Neuronal stem cell (in vitro differentiated cells): ENCODE measurements at regions not wholly inside any gene's neighbourhood (a gene's known extent, or its start where the extent isn't known, plus 50 kb on each side); places are given as distances from the start of the nearest gene placed in this dataset.

Experiments used
- DNase-seq: peaks from one replicate; pipeline ENCODE4 v3.0.0-alpha.2; 2013; ENCODE audit warnings: low spot score
- H2AFZ ChIP-seq: one replicate; pipeline ENCODE4 v1.6.1; 2013; ENCODE audit warnings: mild to moderate bottlenecking, low read length, inconsistent platforms
- H2AK5ac ChIP-seq: 2 replicates; pipeline ENCODE4 v1.6.1; 2013; ENCODE audit warnings: low read depth, mild to moderate bottlenecking, inconsistent platforms, low read length, moderate library complexity, mixed read lengths
- H2BK120ac ChIP-seq: 2 replicates; pipeline ENCODE4 v1.6.1; 2013; ENCODE audit warnings: low read depth, mild to moderate bottlenecking, inconsistent platforms, low read length, moderate library complexity, mixed read lengths
- H2BK12ac ChIP-seq: one replicate; pipeline ENCODE4 v1.6.1; 2013; ENCODE audit warnings: low read length, inconsistent platforms
- H2BK15ac ChIP-seq: 2 replicates; pipeline ENCODE4 v1.6.1; 2013; ENCODE audit warnings: mild to moderate bottlenecking, low read length, inconsistent platforms, mixed read lengths
- H2BK5ac ChIP-seq: one replicate; pipeline ENCODE4 v1.6.1; 2013; ENCODE audit warnings: inconsistent platforms, mild to moderate bottlenecking, low read length, moderate library complexity
- H3K14ac ChIP-seq: one replicate; pipeline ENCODE4 v1.6.1; 2013; ENCODE audit warnings: low read length, inconsistent platforms
- H3K18ac ChIP-seq: 2 replicates; pipeline ENCODE4 v1.6.1; 2013; ENCODE audit warnings: low read length, inconsistent platforms
- H3K23ac ChIP-seq: 2 replicates; pipeline ENCODE4 v1.6.1; 2013; ENCODE audit warnings: low read depth, mild to moderate bottlenecking, mixed read lengths, low read length, inconsistent platforms; ENCODE audit not compliant: poor library complexity
- H3K27ac ChIP-seq: replicated peaks from 3 replicates; pipeline ENCODE4 v1.5.1; 2013; ENCODE audit warnings: low read length, inconsistent platforms
- H3K27me3 ChIP-seq, 3 experiments: 2 replicates each; pipeline ENCODE4 v1.6.1; 2013; ENCODE audit warnings: low read length in 3 of 3, mild to moderate bottlenecking in 2 of 3, inconsistent platforms in 1 of 3, low read depth in 1 of 3, mixed read lengths in 1 of 3, moderate library complexity in 1 of 3; ENCODE audit not compliant: control insufficient read depth in 3 of 3, insufficient read depth in 3 of 3
- H3K36me3 ChIP-seq, 2 donors: replicated peaks in 1 of 2; 2 replicates each; pipeline ENCODE4 v1.6.1; 2013; ENCODE audit warnings: low read length in 2 of 2; ENCODE audit not compliant: control insufficient read depth in 2 of 2, insufficient read depth in 2 of 2
- H3K4ac ChIP-seq: 2 replicates; pipeline ENCODE4 v1.6.1; 2013; ENCODE audit warnings: inconsistent platforms, mild to moderate bottlenecking, low read length, moderate library complexity
- H3K4me1 ChIP-seq, 2 donors: 1 replicate in 1 of 2; 2 replicates in 1 of 2; pipeline ENCODE4 v1.6.1; 2013; ENCODE audit warnings: low read length in 2 of 2, low read depth in 1 of 2; ENCODE audit not compliant: control insufficient read depth in 2 of 2, insufficient read depth in 1 of 2
- H3K4me2 ChIP-seq: one replicate; pipeline ENCODE4 v1.6.1; 2013; ENCODE audit warnings: mild to moderate bottlenecking, low read length, inconsistent platforms; ENCODE audit not compliant: insufficient read depth, poor library complexity, severe bottlenecking
- H3K4me3 ChIP-seq, 2 donors: 2 replicates each; pipeline ENCODE4 v1.5.1; 2013; ENCODE audit warnings: low read length in 2 of 2, mild to moderate bottlenecking in 2 of 2, inconsistent platforms in 1 of 2, moderate library complexity in 1 of 2
- H3K79me1 ChIP-seq: one replicate; pipeline ENCODE4 v1.6.1; 2013; ENCODE audit warnings: low read depth, mild to moderate bottlenecking, inconsistent platforms, low read length, moderate library complexity
- H3K9ac ChIP-seq: one replicate; pipeline ENCODE4 v1.6.1; 2013; ENCODE audit warnings: mild to moderate bottlenecking, low read depth, low read length, inconsistent platforms; ENCODE audit not compliant: poor library complexity
- H3K9me3 ChIP-seq, 2 donors: replicated peaks in 1 of 2; 2 replicates each; pipeline versions ENCODE3 to v1.6.1; 2013; ENCODE audit warnings: low read length in 2 of 2, mild to moderate bottlenecking in 2 of 2, inconsistent platforms in 1 of 2, low read depth in 1 of 2, mixed read lengths in 1 of 2, moderate library complexity in 1 of 2; ENCODE audit not compliant: control insufficient read depth in 2 of 2, insufficient read depth in 1 of 2
- H4K8ac ChIP-seq: one replicate; pipeline ENCODE4 v1.6.1; 2013; ENCODE audit warnings: low read depth, mild to moderate bottlenecking, inconsistent platforms, low read length, moderate library complexity
- H4K91ac ChIP-seq: one replicate; pipeline ENCODE4 v1.6.1; 2013; ENCODE audit warnings: low read length, low read depth, mild to moderate bottlenecking, inconsistent platforms; ENCODE audit not compliant: poor library complexity
- WGBS, 2 donors: extraction: QIAGEN DNeasy Blood & Tissue Kit; methylation state at CpG; one replicate each; pipeline ENCODE4 v1.1.7; 2013; ENCODE audit warnings: missing lambda C conversion rate in 2 of 2, mixed read lengths in 1 of 2; ENCODE audit not compliant: insufficient read length in 2 of 2, insufficient replicate concordance in 1 of 2; ENCODE audit errors: extremely low coverage in 2 of 2; 5-methylcytosine and 5-hydroxymethylcytosine counted together

DNA sequence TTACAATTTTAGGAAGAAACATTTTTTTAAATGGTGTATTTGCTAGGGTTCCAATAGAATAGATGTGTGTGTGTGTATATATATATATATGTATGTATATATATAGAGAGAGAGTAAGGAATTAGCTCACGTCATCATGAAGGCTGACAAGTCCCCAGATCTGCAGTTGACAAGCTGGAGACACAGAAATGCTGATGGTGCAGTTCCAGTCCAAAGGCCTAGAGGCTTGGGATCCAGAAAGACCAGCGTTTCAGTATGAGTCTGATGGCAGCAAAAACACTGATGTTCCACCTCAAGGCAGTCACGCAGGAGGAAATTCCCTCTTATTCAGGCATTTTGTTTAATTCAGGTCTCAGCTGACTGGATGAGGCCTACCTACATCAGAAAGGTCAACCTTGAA lies 386.8 kb downstream of the PTH2R start:
- Histone ChIP-seq H2BK120ac (no peak overlapping the region), H3K27ac (no peak overlapping the region), H4K8ac (no peak overlapping the region), H3K4me1 (no peaks in the 10 kb centered on the region), H3K23ac (no peak overlapping the region), H3K4me2 (no peak overlapping the region), H3K79me1 (no peaks in the 10 kb centered on the region), H4K91ac (no peak overlapping the region), H3K27me3 (no peaks in the 10 kb centered on the region), H2BK12ac (no peak overlapping the region), H3K4ac (no peak overlapping the region), H2AK5ac (no peak overlapping the region), H3K36me3 (no peaks in the 10 kb centered on the region), H2BK5ac (no peak overlapping the region), H3K9ac (no peak overlapping the region), H2BK15ac (no peak overlapping the region), H3K14ac (no peak overlapping the region), H2AFZ (no peak overlapping the region), H3K18ac (no peak overlapping the region), H3K9me3 (no peaks in the 10 kb centered on the region), H3K4me3 (no peak overlapping the region)
- DNase-seq, result no peak
- no CpG with 5 or more reads among the region's 3 CpGs for WGBS, 2 donors

DNA sequence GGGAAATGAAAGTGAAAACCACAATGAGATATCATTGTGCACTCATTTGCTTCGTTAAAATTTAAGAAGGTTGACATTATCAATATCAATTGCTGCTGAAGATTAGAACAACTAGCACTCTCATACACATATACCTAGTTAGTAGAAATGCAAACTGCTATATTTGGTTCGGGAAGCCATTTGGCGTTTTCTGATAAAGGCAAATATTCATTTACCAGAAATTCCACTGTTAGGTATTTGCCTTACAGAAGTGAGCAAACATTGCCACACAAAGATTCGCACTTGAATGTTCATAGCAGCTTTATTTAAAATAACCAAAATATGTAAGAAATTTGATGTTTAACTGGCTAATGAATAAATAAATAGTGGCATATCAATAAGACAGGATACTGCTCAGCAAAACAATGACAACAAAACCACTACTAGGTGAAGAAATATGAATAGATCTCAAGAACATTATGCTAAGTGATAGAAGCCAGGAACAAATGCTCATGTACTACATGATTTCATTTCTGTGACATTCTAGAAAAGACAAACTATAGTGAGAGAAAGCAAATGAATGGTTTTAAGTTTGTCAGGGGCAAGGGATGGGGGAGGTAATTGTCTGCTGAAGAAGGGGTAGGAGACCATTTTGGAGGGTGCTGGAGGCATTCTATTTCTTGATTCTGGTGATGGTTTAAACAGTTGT lies 387.8 kb downstream of the PTH2R start:
- Histone ChIP-seq H3K27ac (no peak overlapping the region), H3K23ac (no peak overlapping the region), H3K79me1 (no peaks in the 10 kb centered on the region), H4K8ac (no peak overlapping the region), H3K9ac (no peak overlapping the region), H2BK120ac (no peak overlapping the region), H3K14ac (no peak overlapping the region), H3K27me3 (no peaks in the 10 kb centered on the region), H2BK15ac (no peak overlapping the region), H3K9me3 (no peaks in the 10 kb centered on the region), H3K4me1 (peaks cover 0 to 2% of the 10 kb centered on the region in 2 donors), H2BK5ac (no peak overlapping the region), H3K36me3 (no peaks in the 10 kb centered on the region), H3K4me2 (no peak overlapping the region), H2AK5ac (no peak overlapping the region), H3K4ac (no peak overlapping the region), H3K4me3 (no peak overlapping the region), H2BK12ac (no peak overlapping the region), H4K91ac (no peak overlapping the region), H3K18ac (no peak overlapping the region), H2AFZ (no peak overlapping the region)
- no peak for DNase-seq
- WGBS, 2 donors, result no CpG with 5 or more reads among the region's 4 CpGs

DNA sequence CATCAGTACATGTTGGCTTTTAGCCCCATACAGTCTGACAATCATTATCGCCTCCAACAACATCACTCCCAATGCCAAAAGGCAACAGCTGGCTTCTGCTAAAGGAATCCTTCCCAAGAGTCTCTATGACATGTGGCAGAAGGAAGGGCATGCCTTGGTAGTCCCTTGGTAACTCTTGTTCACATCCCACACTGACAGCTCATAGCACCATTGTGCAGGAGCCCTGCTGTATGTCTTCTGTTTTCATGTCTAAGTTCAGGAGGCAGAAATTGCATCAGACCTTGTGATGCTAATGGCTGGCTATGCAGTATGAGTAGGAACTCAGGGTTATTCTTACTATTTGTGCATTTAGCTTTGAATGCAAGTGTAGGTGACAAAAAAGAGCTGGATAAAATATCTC lies 392.1 kb downstream of the PTH2R start:
- Histone ChIP-seq H3K9ac (no peak overlapping the region), H2BK5ac (no peak overlapping the region), H3K14ac (no peak overlapping the region), H3K4me2 (no peak overlapping the region), H3K4me1 (peaks cover 0 to 2% of the 10 kb centered on the region in 2 donors), H2BK120ac (no peak overlapping the region), H2AK5ac (no peak overlapping the region), H3K79me1 (no peaks in the 10 kb centered on the region), H3K9me3 (no peaks in the 10 kb centered on the region), H3K27ac (no peak overlapping the region), H3K18ac (no peak overlapping the region), H3K27me3 (no peaks in the 10 kb centered on the region), H3K4ac (no peak overlapping the region), H4K91ac (no peak overlapping the region), H2BK15ac (no peak overlapping the region), H3K4me3 (no peak overlapping the region), H2BK12ac (no peak overlapping the region), H2AFZ (peak overlapping the region; percentile 7), H3K23ac (no peak overlapping the region), H3K36me3 (no peaks in the 10 kb centered on the region), H4K8ac (no peak overlapping the region)
- no CpG with 5 or more reads among the region's 1 CpG for WGBS, 2 donors
- DNase-seq, result no peak

GRCh38 chr2:208799397-208799796 lies 392.8 kb downstream of the PTH2R start:
- no peak overlapping the region for H2BK120ac ChIP-seq
- no peak overlapping the region for H4K8ac ChIP-seq
- no peak overlapping the region for H4K91ac ChIP-seq
- no peak overlapping the region for H3K9ac ChIP-seq
- H2BK5ac ChIP-seq, result no peak overlapping the region
- no peak overlapping the region for H3K27ac ChIP-seq
- H3K18ac ChIP-seq, result no peak overlapping the region
- no peak overlapping the region for H3K4ac ChIP-seq
- peaks cover 0 to 2% of the 10 kb centered on the region in 2 donors for H3K4me1 ChIP-seq
- no peak for DNase-seq
- H2BK12ac ChIP-seq, result no peak overlapping the region
- no peaks in the 10 kb centered on the region for H3K79me1 ChIP-seq
- WGBS, 2 donors, result no CpG with 5 or more reads among the region's 2 CpGs
- H3K14ac ChIP-seq, result no peak overlapping the region
- no peak overlapping the region for H3K23ac ChIP-seq
- H2AK5ac ChIP-seq, result no peak overlapping the region
- no peak overlapping the region for H3K4me3 ChIP-seq
- no peak overlapping the region for H2BK15ac ChIP-seq
- no peaks in the 10 kb centered on the region for H3K36me3 ChIP-seq
- H2AFZ ChIP-seq, result no peak overlapping the region
- no peaks in the 10 kb centered on the region for H3K9me3 ChIP-seq
- H3K4me2 ChIP-seq, result no peak overlapping the region
- H3K27me3 ChIP-seq, result no peaks in the 10 kb centered on the region
